ENCODE measurements at regions not wholly inside any gene's neighbourhood (a gene's known extent, or its start where the extent isn't known, plus 50 kb on each side); places are given as distances from the start of the nearest gene placed in this dataset.

GRCh38 chr7:11261470-11261869 lies 287.8 kb downstream of the PHF14 start:
- Histone ChIP-seq H4K20me1 (ENCODE audit: control insufficient read depth, insufficient read depth, insufficient read length) (no peaks in the 10 kb centered on the region), H4K8ac (replicated peaks; ENCODE audit: insufficient read length, low read depth, low read length) (no peak overlapping the region), H2AK5ac (ENCODE audit: insufficient read length, low read length) (no peak overlapping the region), H2AFZ (ENCODE audit: low read length) (no peak overlapping the region), H3K23me2 (ENCODE audit: insufficient read length, low read depth, low read length, poor library complexity, severe bottlenecking) (no peaks in the 10 kb centered on the region), H3K79me1 (ENCODE audit: insufficient read depth, low read depth, low read length, poor library complexity, severe bottlenecking) (no peaks in the 10 kb centered on the region), H2BK5ac (ENCODE audit: insufficient read length, low read length) (no peak overlapping the region), H3K4me2 (ENCODE audit: insufficient read depth, insufficient read length, low read length) (no peak overlapping the region), H3K56ac (ENCODE audit: insufficient read length, low read depth, low read length) (no peak overlapping the region), H3K4me1 (ENCODE audit: insufficient read depth, low read length) (no peaks in the 10 kb centered on the region), H3K23ac (ENCODE audit: insufficient read length, low read depth, low read length) (no peak overlapping the region), H3K79me2 (ENCODE audit: insufficient read depth, low read length) (no peaks in the 10 kb centered on the region), H3T11ph (ENCODE audit: low read length) (no peak overlapping the region), H2BK20ac (ENCODE audit: low read depth, low read length, poor library complexity, severe bottlenecking) (no peak overlapping the region), H4K5ac (ENCODE audit: insufficient read length, low read depth, low read length) (no peak overlapping the region), H3K27ac (ENCODE audit: insufficient read length, low read depth, low read length) (no peak overlapping the region), H3K9ac (ENCODE audit: extremely low read depth, insufficient read length, low read length) (no peak overlapping the region), H3K9me3 (ENCODE audit: control insufficient read depth, low read depth, low read length) (no peaks in the 10 kb centered on the region), H2BK15ac (ENCODE audit: low read depth, low read length) (no peak overlapping the region), H3K27me3 (ENCODE audit: insufficient read depth, low read length) (no peaks in the 10 kb centered on the region), H4K91ac (ENCODE audit: insufficient read length, low read depth, low read length) (no peak overlapping the region), H2BK12ac (ENCODE audit: insufficient read length, low read depth, low read length) (no peak overlapping the region), H3K18ac (ENCODE audit: insufficient read length, low read depth, low read length) (no peak overlapping the region), H3K4ac (ENCODE audit: low read depth, low read length) (no peak overlapping the region), H2BK120ac (ENCODE audit: low read depth, low read length, poor library complexity, severe bottlenecking) (no peak overlapping the region), H3K14ac (ENCODE audit: insufficient read depth, low read length) (no peak overlapping the region)
- peaks cover 0 to 2% of the 10 kb centered on the region in 2 experiments; a peak in 1 of 5 replicates for H3K9me3 Mint-ChIP-seq
- H3K27me3 Mint-ChIP-seq (ENCODE audit: low read depth): no peaks in the 10 kb centered on the region
- no peak overlapping the region for H3K27ac Mint-ChIP-seq
- no peaks in the 10 kb centered on the region for H3K36me3 Mint-ChIP-seq (ENCODE audit: insufficient read depth in 1 of 3, low read depth in 3 of 3)
- H3K4me1 Mint-ChIP-seq: no peaks in the 10 kb centered on the region
- no peak for DNase-seq
- no peak for TF ChIP-seq CTCF (conservative IDR thresholded peaks at IDR 0.05)
- no peak overlapping the region for H3K4me3 Mint-ChIP-seq
